Upper lobe of left lung (tissue), 4 donors: ENCODE measurements at regions not wholly inside any gene's neighbourhood (a gene's known extent, or its start where the extent isn't known, plus 50 kb on each side); places are given as distances from the start of the nearest gene placed in this dataset.

ENCODE experiments used
- CTCF ChIP-seq, 6 experiments: fragments of 450-650 bp in 4 of 6; fragments of 200-600 bp in 2 of 6; sonication (generic) in 2 of 6; IDR thresholded peaks; one replicate each; pipeline ENCODE4 v1.5.1; 2016 to 2019; ENCODE audit warnings: antibody characterized with exemption in 6 of 6
- POLR2A ChIP-seq, 4 donors: fragments of 450-650 bp; IDR thresholded peaks; one replicate each; pipeline ENCODE4 v1.5.1; 2016 to 2017; ENCODE audit warnings: antibody characterized with exemption in 4 of 4, mild to moderate bottlenecking in 2 of 4

GRCh38 chr11:45436118-45436517 is 150.0 kb upstream of the SYT13 start:
- no peak for TF ChIP-seq CTCF (IDR thresholded peaks at IDR 0.05)
- no peak for TF ChIP-seq POLR2A (IDR thresholded peaks at IDR 0.05)
